ENCODE measurements at regions not wholly inside any gene's neighbourhood (a gene's known extent, or its start where the extent isn't known, plus 50 kb on each side); places are given as distances from the start of the nearest gene placed in this dataset.

- TF ChIP-seq CTCF (conservative IDR thresholded peaks at IDR 0.05; ENCODE audit: low read depth in 2 of 2) (no peak), EZH2 (IDR thresholded peaks at IDR 0.05; ENCODE audit: low read depth, unreplicated experiment) (no peak), REST (IDR thresholded peaks at IDR 0.05; ENCODE audit: unreplicated experiment) (no peak), JUNB (IDR thresholded peaks at IDR 0.05; ENCODE audit: unreplicated experiment) (no peak)
Measured at GRCh38 chr17:72193391-72194106, 72.7 kb downstream of the SOX9 start.

Data from GM23338 (cell line).